IMR-90 (cell line): ENCODE measurements at regions not wholly inside any gene's neighbourhood (a gene's known extent, or its start where the extent isn't known, plus 50 kb on each side); places are given as distances from the start of the nearest gene placed in this dataset.

Experiments used
- ATAC-seq: fragments of 200-7000 bp; cut with Tn5 transposase; 2 replicates; pipeline ENCODE4 v1.9.1; 2020; ENCODE audit warnings: low read depth, mild to moderate bottlenecking, moderate library complexity
- BruUV-seq: library from RNA; stranded (reverse); fragments of 400-500 nt; replicated peaks from 2 replicates; lab custom pipeline; 2021; lab: Mats Ljungman, UMichigan
- CTCF ChIA-PET: fragments of 300-600 bp; formaldehyde crosslinking; extraction: SDS; loops from one replicate; lab custom pipeline; 2021; ENCODE audit warnings: antibody characterized with exemption; lab: Yijun Ruan, JAX
- POLR2A ChIA-PET: fragments of 300-600 bp; sonication (Branson Sonifier 250); formaldehyde crosslinking; loops from one replicate; lab custom pipeline; 2022; ENCODE audit warnings: antibody characterized with exemption; ENCODE audit not compliant: unreplicated experiment; lab: Charles Lee
- DNase-seq: peaks from one replicate; pipeline ENCODE4 v3.0.0; 2013
- H2AFZ ChIP-seq: replicated peaks from 2 replicates; pipeline ENCODE3; 2013; ENCODE audit warnings: low read length, mild to moderate bottlenecking; ENCODE audit not compliant: poor library complexity
- H2AK5ac ChIP-seq: 2 replicates; pipeline ENCODE4 v1.6.1; 2013; ENCODE audit warnings: low read depth, low read length, inconsistent platforms
- H2AK9ac ChIP-seq: replicated peaks from 2 replicates; pipeline ENCODE3; 2013; ENCODE audit warnings: mild to moderate bottlenecking, low read depth, low read length, moderate library complexity; ENCODE audit not compliant: poor library complexity
- H2BK120ac ChIP-seq: 2 replicates; pipeline ENCODE4 v1.6.1; 2013; ENCODE audit warnings: low read depth, low read length, inconsistent platforms
- H2BK15ac ChIP-seq: 3 replicates; pipeline ENCODE4 v1.6.1; 2013; ENCODE audit warnings: low read depth, low read length, inconsistent platforms
- H2BK20ac ChIP-seq: 2 replicates; pipeline ENCODE4 v1.6.1; 2013; ENCODE audit warnings: low read depth, mild to moderate bottlenecking, inconsistent platforms, low read length, moderate library complexity
- H2BK5ac ChIP-seq: 2 replicates; pipeline ENCODE4 v1.6.1; 2013; ENCODE audit warnings: mild to moderate bottlenecking, low read depth, low read length, inconsistent platforms; ENCODE audit not compliant: poor library complexity, severe bottlenecking
- H3K14ac ChIP-seq: replicated peaks from 2 replicates; pipeline ENCODE4 v1.6.1; 2013; ENCODE audit warnings: low read depth, low read length, inconsistent platforms
- H3K18ac ChIP-seq: 2 replicates; pipeline ENCODE4 v1.6.1; 2013; ENCODE audit warnings: low read depth, low read length, control low read depth
- H3K23ac ChIP-seq: 2 replicates; pipeline ENCODE4 v1.6.1; 2013; ENCODE audit warnings: low read depth, low read length, inconsistent platforms
- H3K27ac ChIP-seq: 2 replicates; pipeline ENCODE4 v1.5.1; 2013; ENCODE audit warnings: mild to moderate bottlenecking, control low read depth, low read length; ENCODE audit not compliant: insufficient read depth
- H3K27me3 ChIP-seq: 2 replicates; pipeline ENCODE4 v1.6.1; 2013; ENCODE audit warnings: low read length; ENCODE audit not compliant: control insufficient read depth, insufficient read depth
- H3K36me3 ChIP-seq: 2 replicates; pipeline ENCODE4 v1.6.1; 2013; ENCODE audit warnings: low read length, mixed read lengths; ENCODE audit not compliant: control insufficient read depth, insufficient read depth
- H3K4ac ChIP-seq: 2 replicates; pipeline ENCODE4 v1.6.1; 2013; ENCODE audit warnings: low read depth, low read length, inconsistent platforms
- H3K4me1 ChIP-seq: 2 replicates; pipeline ENCODE4 v1.6.1; 2013; ENCODE audit warnings: low read length, mixed read lengths; ENCODE audit not compliant: control insufficient read depth, insufficient read depth
- H3K4me2 ChIP-seq: 2 replicates; pipeline ENCODE4 v1.6.1; 2013; ENCODE audit warnings: low read depth, mild to moderate bottlenecking, control low read depth, low read length, moderate library complexity
- H3K4me3 ChIP-seq: 2 replicates; pipeline ENCODE4 v1.5.1; 2013; ENCODE audit warnings: low read depth, mild to moderate bottlenecking, control low read depth, low read length, moderate library complexity; ENCODE audit not compliant: insufficient read depth
- H3K56ac ChIP-seq: 2 replicates; pipeline ENCODE4 v1.6.1; 2013; ENCODE audit warnings: low read length, inconsistent platforms; ENCODE audit not compliant: insufficient read depth; ENCODE audit errors: extremely low read depth
- H3K79me1 ChIP-seq, 2 experiments: 2 replicates each; pipeline ENCODE4 v1.6.1; 2013; ENCODE audit warnings: low read length in 2 of 2, inconsistent platforms in 1 of 2, low read depth in 1 of 2
- H3K9ac ChIP-seq: 2 replicates; pipeline ENCODE4 v1.6.1; 2013; ENCODE audit warnings: low read depth, low read length, control low read depth
- H3K9me1 ChIP-seq: 2 replicates; pipeline ENCODE4 v1.6.1; 2013; ENCODE audit warnings: low read length, inconsistent platforms; ENCODE audit not compliant: insufficient read depth
- H3K9me3 ChIP-seq: 2 replicates; pipeline ENCODE4 v1.6.1; 2013; ENCODE audit warnings: low read length; ENCODE audit not compliant: control insufficient read depth, insufficient read depth
- H4K20me1 ChIP-seq: 2 replicates; pipeline ENCODE4 v1.6.1; 2013; ENCODE audit warnings: low read length, inconsistent platforms; ENCODE audit not compliant: insufficient read depth
- H4K5ac ChIP-seq: 2 replicates; pipeline ENCODE4 v1.6.1; 2013; ENCODE audit warnings: mild to moderate bottlenecking, low read depth, low read length, control low read depth
- H4K8ac ChIP-seq, 2 experiments: 2 replicates each; pipeline ENCODE4 v1.6.1; 2013; ENCODE audit warnings: low read depth in 2 of 2, low read length in 2 of 2, control low read depth in 1 of 2, inconsistent platforms in 1 of 2
- H4K91ac ChIP-seq: 2 replicates; pipeline ENCODE4 v1.6.1; 2013; ENCODE audit warnings: low read depth, low read length, inconsistent platforms; ENCODE audit not compliant: insufficient read depth
- CEBPB ChIP-seq: IDR thresholded peaks from 2 replicates; pipeline ENCODE4 v1.6.1; 2012; ENCODE audit warnings: low read depth, low read length, improper control_type of control experiment
- CTCF ChIP-seq: conservative IDR thresholded peaks from 2 replicates; pipeline ENCODE4 v1.5.1; 2012; ENCODE audit warnings: mild to moderate bottlenecking, low read depth, low read length, improper control_type of control experiment
- MXI1 ChIP-seq: IDR thresholded peaks from 2 replicates; pipeline ENCODE4 v1.6.1; 2012; ENCODE audit warnings: low read depth, mild to moderate bottlenecking, low read length, moderate library complexity, borderline replicate concordance
- NFE2L2 ChIP-seq: fragments of 150-350 bp; IDR thresholded peaks from 2 replicates; pipeline ENCODE4 v1.6.1; 2016; ENCODE audit warnings: low read depth, mild to moderate bottlenecking, low read length
- POLR2A ChIP-seq: IDR thresholded peaks from 2 replicates; pipeline ENCODE4 v1.6.1; 2012; ENCODE audit warnings: mild to moderate bottlenecking, low read depth, low read length
- RAD21 ChIP-seq: IDR thresholded peaks from 2 replicates; pipeline ENCODE4 v1.6.1; 2012; ENCODE audit warnings: low read length, improper control_type of control experiment
- SMC3 ChIP-seq: fragments of 150-350 bp; IDR thresholded peaks from 2 replicates; pipeline ENCODE4 v1.6.1; 2016; ENCODE audit warnings: low read depth, mild to moderate bottlenecking, antibody characterized with exemption, low read length, moderate library complexity
- WGBS, 2 experiments: methylation state at CpG; one replicate each; pipeline versions ENCODE4 v1.1.5 to v1.1.7; 2013; ENCODE audit warnings: missing lambda C conversion rate in 2 of 2; ENCODE audit not compliant: insufficient read length in 1 of 2; ENCODE audit errors: extremely low coverage in 2 of 2; 5-methylcytosine and 5-hydroxymethylcytosine counted together
- dilution Hi-C: fragments of 300-500 bp; cut with HindIII; formaldehyde crosslinking; loops from one replicate; pipeline ENCODE4 v1.14.3; 2018; ENCODE audit warnings: low sequenced_read_pairs; ENCODE audit not compliant: unreplicated experiment
- in situ Hi-C: fragments of 300-500 bp; cut with MboI; formaldehyde crosslinking; loops from 3 replicates; pipeline ENCODE4 v1.14.3; 2019; ENCODE audit warnings: low sequenced_read_pairs, inconsistent platforms, mixed read lengths
- intact Hi-C: fragments of 100-400 bp; cut with micrococcal nuclease; formaldehyde crosslinking; loops from 2 replicates; pipeline ENCODE4 v1.10.0; 2022

- Histone ChIP-seq H3K4ac (no peak overlapping the region), H2BK20ac (no peak overlapping the region), H3K27me3 (peaks cover 5% of the 10 kb centered on the region; the same call in 1 of the 2 replicates), H3K14ac (no peak overlapping the region), H3K36me3 (no peaks in the 10 kb centered on the region), H2AK5ac (no peak overlapping the region), H2BK120ac (no peak overlapping the region), H3K56ac (no peak overlapping the region), H4K20me1 (no peaks in the 10 kb centered on the region), H3K4me3 (no peak overlapping the region), H4K91ac (no peak overlapping the region), H3K4me1 (no peaks in the 10 kb centered on the region), H3K9me3 (no peaks in the 10 kb centered on the region), H3K27ac (no peak overlapping the region), H2BK5ac (no peak overlapping the region), H3K9ac (no peak overlapping the region), H3K18ac (no peak overlapping the region), H2BK15ac (no peak overlapping the region), H3K79me1 (no peaks in the 10 kb centered on the region), H2AK9ac (no peak overlapping the region), H3K23ac (no peak overlapping the region), H4K5ac (no peak overlapping the region), H4K8ac (no peak overlapping the region), H2AFZ (no peak overlapping the region), H3K9me1 (no peaks in the 10 kb centered on the region), H3K4me2 (no peak overlapping the region)
- intact Hi-C loops = no loop called here
- BruUV-seq = no TSS peak
- DNase-seq (no peak), ATAC-seq (no peak)
- in situ Hi-C loops = no loop called here
- TF ChIP-seq SMC3 (no peak), POLR2A (no peak), NFE2L2 (no peak), CEBPB (no peak), MXI1 (no peak), RAD21 (no peak), CTCF (no peak)
- no CpG with 5 or more reads among the region's 1 CpG for WGBS, 2 experiments
- dilution Hi-C loops = no loop called here
- ChIA-PET CTCF (no interaction called here), POLR2A (no interaction called here)
Observed at GRCh38 chrX:131646106-131646505, 102.2 kb downstream of the OR13H1 start.
